ENCODE measurements at regions not wholly inside any gene's neighbourhood (a gene's known extent, or its start where the extent isn't known, plus 50 kb on each side); places are given as distances from the start of the nearest gene placed in this dataset.

GRCh38 chr3:161637559-161637958 lies 141.0 kb downstream of the OTOL1 start:
- no peak for TF ChIP-seq SREBF2 (IDR thresholded peaks at IDR 0.05)
- TF ChIP-seq RCOR1 (IDR thresholded peaks at IDR 0.05; ENCODE audit: low read depth, low read length), result no peak
- TF ChIP-seq MAFK (IDR thresholded peaks at IDR 0.05; ENCODE audit: partially characterized antibody), result no peak
- no peak for TF ChIP-seq CEBPB (IDR thresholded peaks at IDR 0.05)
- no peak for TF ChIP-seq CHD4 (IDR thresholded peaks at IDR 0.05; ENCODE audit: borderline replicate concordance)
- TF ChIP-seq TP53 (CRISPR knock-in tag; IDR thresholded peaks at IDR 0.05), result no peak
- no peak for TF ChIP-seq CTCF (IDR thresholded peaks at IDR 0.05)
- no peak for TF ChIP-seq POLR2A (IDR thresholded peaks at IDR 0.05; ENCODE audit: low read length)
- TF ChIP-seq USF2 (IDR thresholded peaks at IDR 0.05), result no peak
- TF ChIP-seq HOXB13 (CRISPR knock-in tag; IDR thresholded peaks at IDR 0.05; ENCODE audit: low read depth), result no peak

Measured in A549 (cell line).